Heart right ventricle (tissue), 16 donors: ENCODE measurements at regions not wholly inside any gene's neighbourhood (a gene's known extent, or its start where the extent isn't known, plus 50 kb on each side); places are given as distances from the start of the nearest gene placed in this dataset.

ENCODE experiments used
- ATAC-seq, 8 donors: fragments of 200-7000 bp; cut with Tn5 transposase; one replicate each; pipeline ENCODE4 v1.9.1; 2020; ENCODE audit warnings: mild to moderate bottlenecking in 8 of 8, moderate library complexity in 8 of 8, moderate number of reproducible peaks in 1 of 8
- DNase-seq, 2 donors: peaks; one replicate each; pipeline ENCODE4 v3.0.0-alpha.2; 2020
- H3K27ac ChIP-seq, 10 donors: fragments of 200-600 bp; sonication (generic) in 2 of 10; one replicate each; pipeline versions ENCODE4 v1.5.0 to v1.8.0; 2020 to 2022; ENCODE audit warnings: mild to moderate bottlenecking in 3 of 10
- H3K27me3 ChIP-seq, 7 donors: fragments of 200-600 bp; one replicate each; pipeline ENCODE4 v1.8.0; 2021 to 2022; ENCODE audit warnings: mild to moderate bottlenecking in 2 of 7
- H3K36me3 ChIP-seq, 9 donors: fragments of 200-600 bp; sonication (generic) in 1 of 9; one replicate each; pipeline versions ENCODE4 v1.5.0 to v1.8.0; 2020 to 2022; ENCODE audit warnings: mild to moderate bottlenecking in 2 of 9
- H3K4me1 ChIP-seq, 9 donors: fragments of 200-600 bp; sonication (generic) in 1 of 9; one replicate each; pipeline versions ENCODE4 v1.5.0 to v1.8.0; 2020 to 2022; ENCODE audit warnings: mild to moderate bottlenecking in 4 of 9
- H3K4me3 ChIP-seq, 10 donors: fragments of 200-600 bp; sonication (generic) in 2 of 10; one replicate each; pipeline versions ENCODE4 v1.5.0 to v1.8.0; 2020 to 2022; ENCODE audit warnings: mild to moderate bottlenecking in 7 of 10, moderate library complexity in 2 of 10
- H3K9me3 ChIP-seq, 11 donors: fragments of 200-600 bp in 10 of 11; sonication (generic) in 2 of 11; one replicate each; pipeline versions ENCODE4 v1.5.0 to v1.8.0; 2013 to 2022; ENCODE audit warnings: mild to moderate bottlenecking in 2 of 11, control low read depth in 1 of 11, moderate library complexity in 1 of 11
- WGBS, 2 donors: extraction: QIAGEN DNeasy Blood & Tissue Kit; methylation state at CpG; one replicate each; pipeline ENCODE4 v1.1.7; 2013; ENCODE audit warnings: inconsistent platforms in 1 of 2; 5-methylcytosine and 5-hydroxymethylcytosine counted together
- intact Hi-C, 10 donors: fragments of 100-400 bp; cut with DNase I; formaldehyde crosslinking; loops; one replicate each; pipeline versions ENCODE4 v1.11.1 to v1.14.2; 2022
- TF ChIP-seq, protein P1 (sequence below), 9 donors: fragments of 200-600 bp; sonication (generic) in 2 of 9; IDR thresholded peaks; one replicate each; pipeline versions ENCODE4 v1.5.0 to v1.8.0; 2021 to 2022; ENCODE audit warnings: antibody characterized with exemption in 9 of 9, mild to moderate bottlenecking in 5 of 9, moderate library complexity in 1 of 9
- donor health status: Arrhythmogenic right ventricular cardiomyopathy.
- donor health status: ischemic (EF 13 %, LVEDD 7.1; RV severe dilation, severe dysfunction).
- donor health status: healthy with polysubstance abuse.
- donor health status: DM: no; HTN: yes; CAD: no.
- donor health status: DM: no; HTN: no; CAD: no.
- donor health status: ischemic (EF 25% LVEDD 6.9; RV normal size, moderate dysfunction).
- donor health status: ischemic (EF 25% LVEDD 5.7; RV mildly dilated, moderate dysfunction).
- donor health status: healthy.
- donor health status: DM: yes; HTN: yes; CAD: no.
- donor health status: Ischemic cardiomyopathy.
- donor health status: ischemic (EF 35%, LVEDD 5.7; RV mildly dilated, moderate dysfunction).
- donor health status: nonischemic (EF 11% LVEDD 7.7; RV severe dilation, severe dysfunction).
- donor health status: DM: yes; HTN: yes; CAD: no.
- donor health status: PGD.
- donor health status: ischemic (EF 29% LVEDD 5.4; RV normal size, mild dysfunction).
- donor health status: nonischemic (EF 23%, LVEDD 6.1; RV moderate dilation, normal function).

DNA sequence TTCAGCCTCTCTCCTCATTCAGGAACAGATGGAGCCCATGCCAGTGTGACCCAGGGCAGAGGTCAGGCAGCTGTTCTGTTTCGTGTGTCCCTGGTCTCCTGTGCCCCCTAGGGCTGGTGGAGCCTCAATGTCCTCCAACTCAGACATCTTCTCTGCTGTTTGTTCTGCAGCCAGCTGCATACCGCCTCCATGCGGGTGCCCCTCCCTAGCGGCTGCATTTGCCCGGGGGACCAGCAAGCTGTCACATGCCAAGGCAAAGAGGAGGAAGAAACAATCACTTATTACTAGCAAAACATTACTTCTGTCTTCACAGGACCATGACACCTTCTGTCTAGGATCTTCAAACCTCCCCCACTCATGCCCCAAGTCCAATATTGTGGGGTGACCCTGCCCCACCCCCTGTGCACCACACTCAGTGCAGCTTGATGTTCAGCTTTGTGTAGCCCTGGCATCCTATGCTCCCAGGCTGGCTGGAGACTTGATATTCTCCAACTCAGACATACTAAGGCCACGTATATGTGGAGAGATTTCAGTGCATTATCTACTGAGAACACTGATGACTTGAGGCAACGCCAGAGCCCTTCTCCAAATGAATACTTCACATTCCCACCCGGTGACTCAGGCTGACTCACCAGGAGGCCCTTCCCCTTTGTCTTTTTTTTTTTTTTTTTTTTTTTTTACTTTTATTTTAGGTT lies 188.9 kb downstream of the SKIDA1 start:
- peak in 1 of 2 donors; percentile 65 for DNase-seq
- Histone ChIP-seq H3K27me3 (no peaks in the 10 kb centered on the region), H3K4me1 (peaks cover 7 to 28% (median 19%) of the 10 kb centered on the region in 9 donors), H3K4me3 (no peak overlapping the region), H3K27ac (peak overlapping the region in 9 of 10 donors; percentile 4 to 72 (median 47)), H3K9me3 (peaks cover 0 to 3% (median 0%) of the 10 kb centered on the region in 11 donors), H3K36me3 (no peaks in the 10 kb centered on the region)
- TF ChIP-seq, protein P1, sequence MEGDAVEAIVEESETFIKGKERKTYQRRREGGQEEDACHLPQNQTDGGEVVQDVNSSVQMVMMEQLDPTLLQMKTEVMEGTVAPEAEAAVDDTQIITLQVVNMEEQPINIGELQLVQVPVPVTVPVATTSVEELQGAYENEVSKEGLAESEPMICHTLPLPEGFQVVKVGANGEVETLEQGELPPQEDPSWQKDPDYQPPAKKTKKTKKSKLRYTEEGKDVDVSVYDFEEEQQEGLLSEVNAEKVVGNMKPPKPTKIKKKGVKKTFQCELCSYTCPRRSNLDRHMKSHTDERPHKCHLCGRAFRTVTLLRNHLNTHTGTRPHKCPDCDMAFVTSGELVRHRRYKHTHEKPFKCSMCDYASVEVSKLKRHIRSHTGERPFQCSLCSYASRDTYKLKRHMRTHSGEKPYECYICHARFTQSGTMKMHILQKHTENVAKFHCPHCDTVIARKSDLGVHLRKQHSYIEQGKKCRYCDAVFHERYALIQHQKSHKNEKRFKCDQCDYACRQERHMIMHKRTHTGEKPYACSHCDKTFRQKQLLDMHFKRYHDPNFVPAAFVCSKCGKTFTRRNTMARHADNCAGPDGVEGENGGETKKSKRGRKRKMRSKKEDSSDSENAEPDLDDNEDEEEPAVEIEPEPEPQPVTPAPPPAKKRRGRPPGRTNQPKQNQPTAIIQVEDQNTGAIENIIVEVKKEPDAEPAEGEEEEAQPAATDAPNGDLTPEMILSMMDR (IDR thresholded peaks at IDR 0.05): peak in 1 of 9 donors; percentile 32
- peak; percentile 41 to 92 (median 82) for ATAC-seq
- intact Hi-C loops: loop anchor here in 1 of 10 donors (5.0 kb wide), 1 partner anchor 44 kb away; no protein-coding TSS in a partner anchor
- WGBS, 2 donors: 13 to 25% methylated on average over 8 of the region's 8 CpGs

DNA sequence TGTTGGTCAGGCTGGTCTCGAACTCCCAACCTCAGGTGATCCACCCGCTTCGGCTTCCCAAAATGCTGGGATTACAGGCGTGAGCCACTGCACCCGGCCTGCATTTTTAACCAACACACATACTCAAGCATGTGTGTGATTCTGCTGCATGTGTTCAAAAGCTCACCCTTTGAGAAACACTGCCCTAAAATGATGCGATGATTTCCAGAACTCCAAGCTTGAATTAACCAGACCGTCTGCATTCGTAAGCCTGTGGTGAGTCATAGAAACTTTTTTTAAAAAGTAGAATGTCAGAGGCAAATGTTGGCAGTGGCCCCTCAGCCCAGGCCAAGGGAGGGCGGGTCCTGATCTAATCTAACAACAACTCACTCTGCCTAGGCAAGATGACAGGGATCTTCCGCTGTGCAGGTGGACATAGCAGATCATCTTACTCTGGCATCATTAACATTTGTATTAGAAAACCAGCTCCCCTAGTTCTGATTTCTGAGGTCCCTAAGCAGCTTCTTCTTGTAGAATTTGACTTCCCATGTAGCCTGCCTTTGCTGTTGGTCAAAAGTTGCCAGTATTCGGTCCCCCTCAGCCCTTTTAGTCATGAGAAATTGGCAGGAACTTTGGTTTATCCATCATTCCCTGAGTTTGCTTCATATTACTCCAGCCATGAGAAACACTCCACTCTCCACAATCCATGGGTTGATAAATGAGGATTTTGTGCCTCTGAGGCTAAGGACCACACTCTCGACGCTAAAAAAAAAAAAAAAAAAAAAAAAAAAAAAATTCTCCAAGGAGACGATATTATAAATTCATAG lies 190.4 kb downstream of the SKIDA1 start:
- Histone ChIP-seq H3K4me3 (no peak overlapping the region), H3K27ac (peak overlapping the region in 6 of 10 donors; percentile 13 to 68 (median 60)), H3K4me1 (peaks cover 7 to 37% (median 19%) of the 10 kb centered on the region in 9 donors), H3K27me3 (no peaks in the 10 kb centered on the region), H3K36me3 (no peaks in the 10 kb centered on the region), H3K9me3 (peaks cover 0 to 3% (median 0%) of the 10 kb centered on the region in 11 donors)
- TF ChIP-seq, protein P1 (IDR thresholded peaks at IDR 0.05): no peak
- 58 to 62% methylated on average over 14 of the region's 14 CpGs for WGBS, 2 donors
- DNase-seq (peak; percentile 50 to 62), ATAC-seq (peak in 7 of 8 donors; percentile 37 to 90 (median 66))
- intact Hi-C loops: loop anchor here in 1 of 10 donors (5.0 kb wide), 1 partner anchor 43 kb away; no protein-coding TSS in a partner anchor

DNA sequence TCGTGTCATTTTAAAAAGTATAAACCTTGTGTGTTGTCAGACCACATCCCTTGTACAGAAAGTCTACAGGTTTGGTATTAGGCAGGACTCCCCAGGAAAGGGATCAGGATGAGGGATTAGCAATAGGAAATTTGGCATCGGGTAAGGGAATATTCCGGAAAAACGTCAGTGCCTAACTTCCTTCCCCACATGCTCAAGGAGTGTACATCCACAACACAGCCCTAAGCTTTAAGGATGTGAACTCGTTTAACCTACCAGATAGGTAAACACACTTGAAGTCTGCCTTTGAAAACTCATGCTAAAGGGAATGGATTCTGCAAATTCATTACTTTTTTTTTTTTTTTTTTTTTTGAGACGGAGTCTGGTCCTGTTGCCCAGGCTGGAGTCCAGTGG lies 194.9 kb downstream of the SKIDA1 start:
- no peak overlapping the region for H3K4me3 ChIP-seq
- ATAC-seq: peak; percentile 59 to 95 (median 91)
- TF ChIP-seq, protein P1 (IDR thresholded peaks at IDR 0.05): no peak
- WGBS, 2 donors: 61 to 70% methylated on average over 6 of the region's 6 CpGs
- H3K27me3 ChIP-seq: no peaks in the 10 kb centered on the region
- peak in 1 of 2 donors; percentile 54 for DNase-seq
- no peaks in the 10 kb centered on the region for H3K36me3 ChIP-seq
- peak overlapping the region in 9 of 10 donors; percentile 53 to 85 (median 70) for H3K27ac ChIP-seq
- intact Hi-C loops: no loop called here
- no peaks in the 10 kb centered on the region for H3K9me3 ChIP-seq
- peaks cover 0 to 30% (median 14%) of the 10 kb centered on the region in 9 donors for H3K4me1 ChIP-seq

DNA sequence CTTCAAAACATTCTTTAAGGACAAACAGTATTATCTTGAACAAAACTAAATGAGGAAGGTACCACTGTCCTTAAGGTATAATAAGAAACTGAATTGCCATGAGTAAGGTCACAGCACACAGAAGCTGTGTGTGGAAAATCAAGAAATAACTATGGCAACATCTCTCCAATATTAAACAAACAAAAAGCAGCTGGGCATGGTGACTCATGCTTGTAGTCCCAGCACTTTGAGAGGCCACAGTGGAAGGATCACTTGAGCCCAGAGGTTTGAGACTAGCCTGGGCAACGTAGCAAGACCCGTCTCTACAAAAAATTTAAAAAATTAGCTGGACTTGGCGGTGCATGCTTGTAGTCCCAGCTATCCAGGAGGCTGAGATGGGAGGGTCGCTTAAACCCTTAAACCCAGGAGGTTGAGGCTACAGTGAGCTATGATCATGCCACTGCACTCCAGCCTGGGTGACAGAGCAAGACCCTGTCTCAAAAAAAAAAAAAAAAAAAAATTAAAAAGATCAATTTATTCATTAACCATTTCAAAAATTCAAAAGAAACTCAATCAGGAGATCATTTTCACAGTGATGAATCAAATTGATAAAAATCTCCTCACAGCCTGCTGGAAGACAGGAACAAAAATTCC lies 195.4 kb downstream of the SKIDA1 start:
- ATAC-seq (peak; percentile 49 to 83 (median 71)), DNase-seq (peak in 1 of 2 donors; percentile 22)
- Histone ChIP-seq H3K4me3 (no peak overlapping the region), H3K9me3 (no peaks in the 10 kb centered on the region), H3K27me3 (no peaks in the 10 kb centered on the region), H3K36me3 (no peaks in the 10 kb centered on the region), H3K4me1 (peaks cover 0 to 26% (median 12%) of the 10 kb centered on the region in 9 donors), H3K27ac (peak overlapping the region in 9 of 10 donors; percentile 17 to 85 (median 70))
- 59 to 70% methylated on average over 4 of the region's 4 CpGs for WGBS, 2 donors
- intact Hi-C loops: no loop called here
- TF ChIP-seq, protein P1 (IDR thresholded peaks at IDR 0.05): no peak
